IMR-90 (cell line): ENCODE measurements at regions not wholly inside any gene's neighbourhood (a gene's known extent, or its start where the extent isn't known, plus 50 kb on each side); places are given as distances from the start of the nearest gene placed in this dataset.

Experiments used
- ATAC-seq: fragments of 200-7000 bp; cut with Tn5 transposase; 2 replicates; pipeline ENCODE4 v1.9.1; 2020; ENCODE audit warnings: low read depth, mild to moderate bottlenecking, moderate library complexity
- BruUV-seq: library from RNA; stranded (reverse); fragments of 400-500 nt; replicated peaks from 2 replicates; lab custom pipeline; 2021; lab: Mats Ljungman, UMichigan
- CTCF ChIA-PET: fragments of 300-600 bp; formaldehyde crosslinking; extraction: SDS; loops from one replicate; lab custom pipeline; 2021; ENCODE audit warnings: antibody characterized with exemption; lab: Yijun Ruan, JAX
- POLR2A ChIA-PET: fragments of 300-600 bp; sonication (Branson Sonifier 250); formaldehyde crosslinking; loops from one replicate; lab custom pipeline; 2022; ENCODE audit warnings: antibody characterized with exemption; ENCODE audit not compliant: unreplicated experiment; lab: Charles Lee
- DNase-seq: peaks from one replicate; pipeline ENCODE4 v3.0.0; 2013
- H2AFZ ChIP-seq: replicated peaks from 2 replicates; pipeline ENCODE3; 2013; ENCODE audit warnings: low read length, mild to moderate bottlenecking; ENCODE audit not compliant: poor library complexity
- H2AK5ac ChIP-seq: 2 replicates; pipeline ENCODE4 v1.6.1; 2013; ENCODE audit warnings: low read depth, low read length, inconsistent platforms
- H2AK9ac ChIP-seq: replicated peaks from 2 replicates; pipeline ENCODE3; 2013; ENCODE audit warnings: mild to moderate bottlenecking, low read depth, low read length, moderate library complexity; ENCODE audit not compliant: poor library complexity
- H2BK120ac ChIP-seq: 2 replicates; pipeline ENCODE4 v1.6.1; 2013; ENCODE audit warnings: low read depth, low read length, inconsistent platforms
- H2BK15ac ChIP-seq: 3 replicates; pipeline ENCODE4 v1.6.1; 2013; ENCODE audit warnings: low read depth, low read length, inconsistent platforms
- H2BK20ac ChIP-seq: 2 replicates; pipeline ENCODE4 v1.6.1; 2013; ENCODE audit warnings: low read depth, mild to moderate bottlenecking, inconsistent platforms, low read length, moderate library complexity
- H2BK5ac ChIP-seq: 2 replicates; pipeline ENCODE4 v1.6.1; 2013; ENCODE audit warnings: mild to moderate bottlenecking, low read depth, low read length, inconsistent platforms; ENCODE audit not compliant: poor library complexity, severe bottlenecking
- H3K14ac ChIP-seq: replicated peaks from 2 replicates; pipeline ENCODE4 v1.6.1; 2013; ENCODE audit warnings: low read depth, low read length, inconsistent platforms
- H3K18ac ChIP-seq: 2 replicates; pipeline ENCODE4 v1.6.1; 2013; ENCODE audit warnings: low read depth, low read length, control low read depth
- H3K23ac ChIP-seq: 2 replicates; pipeline ENCODE4 v1.6.1; 2013; ENCODE audit warnings: low read depth, low read length, inconsistent platforms
- H3K27ac ChIP-seq: 2 replicates; pipeline ENCODE4 v1.5.1; 2013; ENCODE audit warnings: mild to moderate bottlenecking, control low read depth, low read length; ENCODE audit not compliant: insufficient read depth
- H3K27me3 ChIP-seq: 2 replicates; pipeline ENCODE4 v1.6.1; 2013; ENCODE audit warnings: low read length; ENCODE audit not compliant: control insufficient read depth, insufficient read depth
- H3K36me3 ChIP-seq: 2 replicates; pipeline ENCODE4 v1.6.1; 2013; ENCODE audit warnings: low read length, mixed read lengths; ENCODE audit not compliant: control insufficient read depth, insufficient read depth
- H3K4ac ChIP-seq: 2 replicates; pipeline ENCODE4 v1.6.1; 2013; ENCODE audit warnings: low read depth, low read length, inconsistent platforms
- H3K4me1 ChIP-seq: 2 replicates; pipeline ENCODE4 v1.6.1; 2013; ENCODE audit warnings: low read length, mixed read lengths; ENCODE audit not compliant: control insufficient read depth, insufficient read depth
- H3K4me2 ChIP-seq: 2 replicates; pipeline ENCODE4 v1.6.1; 2013; ENCODE audit warnings: low read depth, mild to moderate bottlenecking, control low read depth, low read length, moderate library complexity
- H3K4me3 ChIP-seq: 2 replicates; pipeline ENCODE4 v1.5.1; 2013; ENCODE audit warnings: low read depth, mild to moderate bottlenecking, control low read depth, low read length, moderate library complexity; ENCODE audit not compliant: insufficient read depth
- H3K56ac ChIP-seq: 2 replicates; pipeline ENCODE4 v1.6.1; 2013; ENCODE audit warnings: low read length, inconsistent platforms; ENCODE audit not compliant: insufficient read depth; ENCODE audit errors: extremely low read depth
- H3K79me1 ChIP-seq, 2 experiments: 2 replicates each; pipeline ENCODE4 v1.6.1; 2013; ENCODE audit warnings: low read length in 2 of 2, inconsistent platforms in 1 of 2, low read depth in 1 of 2
- H3K9ac ChIP-seq: 2 replicates; pipeline ENCODE4 v1.6.1; 2013; ENCODE audit warnings: low read depth, low read length, control low read depth
- H3K9me1 ChIP-seq: 2 replicates; pipeline ENCODE4 v1.6.1; 2013; ENCODE audit warnings: low read length, inconsistent platforms; ENCODE audit not compliant: insufficient read depth
- H3K9me3 ChIP-seq: 2 replicates; pipeline ENCODE4 v1.6.1; 2013; ENCODE audit warnings: low read length; ENCODE audit not compliant: control insufficient read depth, insufficient read depth
- H4K20me1 ChIP-seq: 2 replicates; pipeline ENCODE4 v1.6.1; 2013; ENCODE audit warnings: low read length, inconsistent platforms; ENCODE audit not compliant: insufficient read depth
- H4K5ac ChIP-seq: 2 replicates; pipeline ENCODE4 v1.6.1; 2013; ENCODE audit warnings: mild to moderate bottlenecking, low read depth, low read length, control low read depth
- H4K8ac ChIP-seq, 2 experiments: 2 replicates each; pipeline ENCODE4 v1.6.1; 2013; ENCODE audit warnings: low read depth in 2 of 2, low read length in 2 of 2, control low read depth in 1 of 2, inconsistent platforms in 1 of 2
- H4K91ac ChIP-seq: 2 replicates; pipeline ENCODE4 v1.6.1; 2013; ENCODE audit warnings: low read depth, low read length, inconsistent platforms; ENCODE audit not compliant: insufficient read depth
- BHLHE40 ChIP-seq: fragments of 150-350 bp; IDR thresholded peaks from 2 replicates; pipeline ENCODE4 v1.6.1; 2016; ENCODE audit warnings: mild to moderate bottlenecking, low read depth, low read length
- CEBPB ChIP-seq: IDR thresholded peaks from 2 replicates; pipeline ENCODE4 v1.6.1; 2012; ENCODE audit warnings: low read depth, low read length, improper control_type of control experiment
- CTCF ChIP-seq: conservative IDR thresholded peaks from 2 replicates; pipeline ENCODE4 v1.5.1; 2012; ENCODE audit warnings: mild to moderate bottlenecking, low read depth, low read length, improper control_type of control experiment
- ELK1 ChIP-seq: fragments of 150-350 bp; IDR thresholded peaks from 2 replicates; pipeline ENCODE4 v1.6.1; 2016; ENCODE audit warnings: low read depth, mild to moderate bottlenecking, low read length, moderate library complexity, borderline replicate concordance
- FOS ChIP-seq: fragments of 150-350 bp; IDR thresholded peaks from 2 replicates; pipeline ENCODE4 v1.6.1; 2016; ENCODE audit warnings: low read depth, low read length
- MAFK ChIP-seq: IDR thresholded peaks from 2 replicates; pipeline ENCODE4 v1.6.1; 2012; ENCODE audit warnings: low read depth, low read length, improper control_type of control experiment
- MAZ ChIP-seq: IDR thresholded peaks from 2 replicates; pipeline ENCODE4 v1.6.1; 2012; ENCODE audit warnings: low read depth, mild to moderate bottlenecking, low read length, improper control_type of control experiment, moderate library complexity, borderline replicate concordance
- MXI1 ChIP-seq: IDR thresholded peaks from 2 replicates; pipeline ENCODE4 v1.6.1; 2012; ENCODE audit warnings: low read depth, mild to moderate bottlenecking, low read length, moderate library complexity, borderline replicate concordance
- NFE2L2 ChIP-seq: fragments of 150-350 bp; IDR thresholded peaks from 2 replicates; pipeline ENCODE4 v1.6.1; 2016; ENCODE audit warnings: low read depth, mild to moderate bottlenecking, low read length
- POLR2A ChIP-seq: IDR thresholded peaks from 2 replicates; pipeline ENCODE4 v1.6.1; 2012; ENCODE audit warnings: mild to moderate bottlenecking, low read depth, low read length
- RAD21 ChIP-seq: IDR thresholded peaks from 2 replicates; pipeline ENCODE4 v1.6.1; 2012; ENCODE audit warnings: low read length, improper control_type of control experiment
- RCOR1 ChIP-seq: IDR thresholded peaks from 2 replicates; pipeline ENCODE4 v1.6.1; 2012; ENCODE audit warnings: mild to moderate bottlenecking, low read length, improper control_type of control experiment; ENCODE audit not compliant: insufficient replicate concordance
- RFX5 ChIP-seq: IDR thresholded peaks from 2 replicates; pipeline ENCODE4 v1.8.0; 2012; ENCODE audit warnings: low read depth, mild to moderate bottlenecking, low read length, moderate library complexity
- SMC3 ChIP-seq: fragments of 150-350 bp; IDR thresholded peaks from 2 replicates; pipeline ENCODE4 v1.6.1; 2016; ENCODE audit warnings: low read depth, mild to moderate bottlenecking, antibody characterized with exemption, low read length, moderate library complexity
- USF2 ChIP-seq: fragments of 150-350 bp; IDR thresholded peaks from 2 replicates; pipeline ENCODE4 v1.6.1; 2017; ENCODE audit warnings: mild to moderate bottlenecking, antibody characterized with exemption, low read length, low read depth
- WGBS, 2 experiments: methylation state at CpG; one replicate each; pipeline versions ENCODE4 v1.1.5 to v1.1.7; 2013; ENCODE audit warnings: missing lambda C conversion rate in 2 of 2; ENCODE audit not compliant: insufficient read length in 1 of 2; ENCODE audit errors: extremely low coverage in 2 of 2; 5-methylcytosine and 5-hydroxymethylcytosine counted together
- dilution Hi-C: fragments of 300-500 bp; cut with HindIII; formaldehyde crosslinking; loops from one replicate; pipeline ENCODE4 v1.14.3; 2018; ENCODE audit warnings: low sequenced_read_pairs; ENCODE audit not compliant: unreplicated experiment
- in situ Hi-C: fragments of 300-500 bp; cut with MboI; formaldehyde crosslinking; loops from 3 replicates; pipeline ENCODE4 v1.14.3; 2019; ENCODE audit warnings: low sequenced_read_pairs, inconsistent platforms, mixed read lengths
- intact Hi-C: fragments of 100-400 bp; cut with micrococcal nuclease; formaldehyde crosslinking; loops from 2 replicates; pipeline ENCODE4 v1.10.0; 2022

- Histone ChIP-seq H3K27ac (no peak overlapping the region), H3K9ac (no peak overlapping the region), H2BK120ac (no peak overlapping the region), H3K36me3 (no peaks in the 10 kb centered on the region), H4K8ac (no peak overlapping the region), H3K9me1 (no peaks in the 10 kb centered on the region), H2BK20ac (no peak overlapping the region), H4K91ac (no peak overlapping the region), H3K14ac (no peak overlapping the region), H2AK9ac (no peak overlapping the region), H3K4ac (no peak overlapping the region), H2AFZ (no peak overlapping the region), H2BK15ac (no peak overlapping the region), H3K56ac (no peak overlapping the region), H3K79me1 (no peaks in the 10 kb centered on the region), H3K27me3 (no peaks in the 10 kb centered on the region), H3K4me2 (peak overlapping the region; percentile 21; the same call in 1 of the 2 replicates), H2BK5ac (no peak overlapping the region), H3K4me3 (no peak overlapping the region), H4K20me1 (no peaks in the 10 kb centered on the region), H4K5ac (no peak overlapping the region), H3K9me3 (no peaks in the 10 kb centered on the region), H3K23ac (no peak overlapping the region), H3K18ac (no peak overlapping the region), H3K4me1 (no peaks in the 10 kb centered on the region), H2AK5ac (no peak overlapping the region)
- dilution Hi-C loops, result no loop called here
- POLR2A ChIA-PET, result no interaction called here
- no peak for TF ChIP-seq FOS
- no peak for TF ChIP-seq RAD21
- TF ChIP-seq RFX5, result no peak
- no peak for TF ChIP-seq ELK1
- no peak for TF ChIP-seq POLR2A
- TF ChIP-seq RCOR1, result no peak
- TF ChIP-seq CEBPB, result no peak
- TF ChIP-seq MAZ, result no peak
- no peak for TF ChIP-seq NFE2L2
- TF ChIP-seq MAFK, result no peak
- TF ChIP-seq MXI1, result no peak
- no peak for TF ChIP-seq SMC3
- no peak for TF ChIP-seq CTCF
- TF ChIP-seq BHLHE40, result no peak
- no peak for TF ChIP-seq USF2
- in situ Hi-C loops, result no loop called here
- 0 out of 2 replicates have a peak, but pooled peaks have one; percentile 14 for ATAC-seq
- WGBS, 2 experiments, result no CpG with 5 or more reads among the region's 5 CpGs
- DNase-seq, result no peak
- no TSS peak for BruUV-seq
- CTCF ChIA-PET, result interaction anchor here (0.6 kb wide), 1 partner anchor 803 kb away, joined by 3 read pairs; no protein-coding TSS in a partner anchor
- intact Hi-C loops, result no loop called here
Measured at GRCh38 chr3:76826861-76827260, 213.0 kb upstream of the ROBO2 start.
